ENCODE measurements at regions not wholly inside any gene's neighbourhood (a gene's known extent, or its start where the extent isn't known, plus 50 kb on each side); places are given as distances from the start of the nearest gene placed in this dataset.

DNA sequence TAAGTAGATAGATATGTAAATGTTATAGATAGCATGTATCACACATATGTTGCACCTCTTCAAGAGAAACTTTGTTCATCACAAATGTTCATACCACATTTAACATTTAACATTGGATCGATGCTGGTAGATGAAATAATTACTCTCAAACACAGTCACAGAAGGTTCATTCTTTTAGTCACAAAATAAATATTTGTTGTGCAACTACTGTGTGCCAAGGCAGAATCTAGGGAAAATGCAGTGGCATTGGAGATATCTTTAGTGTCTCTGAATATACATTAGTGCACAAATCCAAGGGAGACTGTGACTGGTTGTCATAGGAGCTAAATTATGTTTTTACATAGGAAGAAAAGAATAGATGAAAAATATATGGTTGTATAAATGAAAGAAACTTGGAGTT lies 535.7 kb downstream of the BRINP3 start:
- TF ChIP-seq POLR2A (IDR thresholded peaks at IDR 0.05; ENCODE audit: low read depth, low read length), result no peak
- no peak for TF ChIP-seq POLR2AphosphoS5 (IDR thresholded peaks at IDR 0.05; ENCODE audit: low read depth, low read length)
- TF ChIP-seq TAF1 (IDR thresholded peaks at IDR 0.05; ENCODE audit: borderline replicate concordance, low read depth, low read length), result no peak

All from GM12892 (cell line).